Esophagus squamous epithelium (tissue), 5 donors: ENCODE measurements at regions not wholly inside any gene's neighbourhood (a gene's known extent, or its start where the extent isn't known, plus 50 kb on each side); places are given as distances from the start of the nearest gene placed in this dataset.

ENCODE experiments used
- DNase-seq: peaks from one replicate; lab custom pipeline; 2025; lab: John Stamatoyannopoulos, UW
- H3K27ac ChIP-seq, 4 donors: fragments of 200-600 bp; sonication (generic); one replicate each; pipeline ENCODE4 v1.5.1; 2016 to 2019; ENCODE audit warnings: mild to moderate bottlenecking in 1 of 4
- H3K27me3 ChIP-seq, 4 donors: fragments of 200-600 bp; sonication (generic); 1 replicate in 3 of 4; 2 replicates in 1 of 4; pipeline versions ENCODE4 v1.5.1 to v1.6.0; 2017 to 2021; ENCODE audit warnings: antibody characterized with exemption in 1 of 4
- H3K36me3 ChIP-seq, 3 donors: fragments of 200-600 bp; sonication (generic); one replicate each; pipeline ENCODE4 v1.5.1; 2016 to 2019
- H3K4me1 ChIP-seq, 3 donors: fragments of 200-600 bp; sonication (generic); one replicate each; pipeline ENCODE4 v1.5.1; 2017 to 2019
- H3K4me3 ChIP-seq, 4 donors: fragments of 200-600 bp; sonication (generic); 1 replicate in 3 of 4; 2 replicates in 1 of 4; pipeline ENCODE4 v1.5.1; 2016 to 2019; ENCODE audit warnings: mild to moderate bottlenecking in 2 of 4, moderate library complexity in 1 of 4
- H3K9me3 ChIP-seq, 3 donors: fragments of 200-600 bp; sonication (generic); one replicate each; pipeline ENCODE4 v1.5.1; 2016 to 2019
- POLR2A ChIP-seq, 4 donors: fragments of 450-650 bp; IDR thresholded peaks; one replicate each; pipeline ENCODE4 v1.6.1; 2017; ENCODE audit warnings: antibody characterized with exemption in 4 of 4, mild to moderate bottlenecking in 4 of 4, moderate library complexity in 3 of 4
- WGBS, 2 donors: methylation state at CpG; one replicate each; pipeline ENCODE4 v1.1.5; 2018; 5-methylcytosine and 5-hydroxymethylcytosine counted together
- intact Hi-C: fragments of 100-400 bp; cut with DNase I; formaldehyde crosslinking; loops from one replicate; pipeline ENCODE4 v1.15.0; 2022
- TF ChIP-seq, protein P1 (sequence below), 6 experiments: fragments of 450-650 bp in 4 of 6; fragments of 200-600 bp in 2 of 6; sonication (generic) in 2 of 6; IDR thresholded peaks; one replicate each; pipeline ENCODE4 v1.5.1; 2016 to 2019; ENCODE audit warnings: antibody characterized with exemption in 6 of 6, mild to moderate bottlenecking in 4 of 6, moderate library complexity in 4 of 6
- donor health status: DM: yes; HTN: yes; CAD: no.

DNA sequence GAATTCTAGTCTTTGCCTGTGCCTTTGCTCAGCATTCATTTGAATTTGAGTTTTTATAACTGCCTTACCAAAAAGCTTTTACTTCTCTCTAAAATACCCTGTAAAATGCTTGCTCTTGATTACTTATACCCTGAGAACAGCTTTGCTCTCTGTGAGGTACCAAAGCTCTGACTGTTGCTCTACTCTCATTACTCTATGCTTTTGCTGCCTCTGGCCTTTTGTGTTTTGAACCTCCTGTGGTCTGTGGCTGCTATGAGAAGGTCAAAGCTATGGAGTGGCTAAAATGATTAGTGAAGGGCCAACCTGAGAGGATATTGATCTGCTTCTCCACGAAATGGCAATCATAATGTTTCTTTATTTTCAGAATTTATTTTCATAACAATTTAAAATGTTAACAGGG lies 375.6 kb upstream of the IMPG1 start:
- no peak for DNase-seq

DNA sequence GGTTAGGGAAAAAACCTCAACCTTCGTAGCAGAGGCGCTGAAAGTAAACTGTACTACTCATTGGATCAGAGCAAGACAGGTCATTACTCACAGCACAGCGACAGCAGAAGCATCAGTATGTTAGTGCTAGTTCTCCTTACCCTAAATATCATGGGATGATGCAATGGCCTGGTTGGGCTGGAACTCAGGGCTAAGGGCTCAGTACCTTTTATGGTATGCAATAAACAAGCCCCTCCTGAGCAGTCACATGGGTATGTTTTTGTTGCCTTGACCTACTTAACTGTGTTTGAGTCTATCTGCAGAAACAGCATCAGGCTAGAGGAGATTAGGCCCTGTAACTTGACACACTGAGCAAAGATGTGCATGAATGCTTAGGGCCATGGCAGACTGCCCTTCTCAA lies 369.4 kb upstream of the IMPG1 start:
- TF ChIP-seq POLR2A (IDR thresholded peaks at IDR 0.05): no peak
- TF ChIP-seq, protein P1, sequence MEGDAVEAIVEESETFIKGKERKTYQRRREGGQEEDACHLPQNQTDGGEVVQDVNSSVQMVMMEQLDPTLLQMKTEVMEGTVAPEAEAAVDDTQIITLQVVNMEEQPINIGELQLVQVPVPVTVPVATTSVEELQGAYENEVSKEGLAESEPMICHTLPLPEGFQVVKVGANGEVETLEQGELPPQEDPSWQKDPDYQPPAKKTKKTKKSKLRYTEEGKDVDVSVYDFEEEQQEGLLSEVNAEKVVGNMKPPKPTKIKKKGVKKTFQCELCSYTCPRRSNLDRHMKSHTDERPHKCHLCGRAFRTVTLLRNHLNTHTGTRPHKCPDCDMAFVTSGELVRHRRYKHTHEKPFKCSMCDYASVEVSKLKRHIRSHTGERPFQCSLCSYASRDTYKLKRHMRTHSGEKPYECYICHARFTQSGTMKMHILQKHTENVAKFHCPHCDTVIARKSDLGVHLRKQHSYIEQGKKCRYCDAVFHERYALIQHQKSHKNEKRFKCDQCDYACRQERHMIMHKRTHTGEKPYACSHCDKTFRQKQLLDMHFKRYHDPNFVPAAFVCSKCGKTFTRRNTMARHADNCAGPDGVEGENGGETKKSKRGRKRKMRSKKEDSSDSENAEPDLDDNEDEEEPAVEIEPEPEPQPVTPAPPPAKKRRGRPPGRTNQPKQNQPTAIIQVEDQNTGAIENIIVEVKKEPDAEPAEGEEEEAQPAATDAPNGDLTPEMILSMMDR (IDR thresholded peaks at IDR 0.05): no peak
- DNase-seq: no peak
- Histone ChIP-seq H3K27ac (no peak overlapping the region), H3K4me3 (no peak overlapping the region), H3K9me3 (peaks cover 0 to 5% (median 0%) of the 10 kb centered on the region in 3 donors), H3K4me1 (no peaks in the 10 kb centered on the region), H3K27me3 (no peaks in the 10 kb centered on the region), H3K36me3 (no peaks in the 10 kb centered on the region)
- 46 to 47% methylated on average over 3 of the region's 3 CpGs for WGBS, 2 donors
- intact Hi-C loops: no loop called here

More for the DNA sequence above, 375.6 kb upstream of the IMPG1 start:
- Histone ChIP-seq H3K27me3 (no peaks in the 10 kb centered on the region), H3K36me3 (no peaks in the 10 kb centered on the region), H3K4me3 (no peak overlapping the region), H3K9me3 (peaks cover 0 to 11% (median 0%) of the 10 kb centered on the region in 3 donors), H3K4me1 (no peaks in the 10 kb centered on the region), H3K27ac (no peak overlapping the region)
- 16 to 25% methylated on average over 1 of the region's 1 CpG for WGBS, 2 donors
- TF ChIP-seq, protein P1 (IDR thresholded peaks at IDR 0.05): no peak
- TF ChIP-seq POLR2A (IDR thresholded peaks at IDR 0.05): no peak
- intact Hi-C loops: no loop called here

DNA sequence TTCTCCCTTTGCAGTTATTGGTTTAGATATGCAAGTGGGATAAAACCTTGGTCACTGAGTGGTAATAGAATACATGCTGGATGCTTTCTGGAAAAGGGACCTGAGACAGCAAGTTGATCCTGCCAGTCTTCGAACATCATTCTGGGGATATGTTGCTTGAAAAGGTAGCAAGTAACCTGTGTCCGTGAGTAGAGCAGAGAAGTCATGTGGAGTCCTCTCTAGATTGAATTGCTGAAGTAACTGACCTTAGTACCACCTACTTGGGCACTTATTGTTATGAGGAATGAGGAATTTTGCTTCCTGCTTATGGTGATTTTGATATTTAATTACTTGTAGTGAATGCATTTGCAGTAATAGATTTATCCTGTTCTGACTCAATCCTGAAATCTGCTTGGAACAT lies 367.3 kb upstream of the IMPG1 start:
- no peak for DNase-seq
- intact Hi-C loops: no loop called here
- 58 to 71% methylated on average over 2 of the region's 2 CpGs for WGBS, 2 donors
- Histone ChIP-seq H3K4me1 (no peaks in the 10 kb centered on the region), H3K36me3 (no peaks in the 10 kb centered on the region), H3K27me3 (no peaks in the 10 kb centered on the region), H3K9me3 (no peaks in the 10 kb centered on the region), H3K4me3 (no peak overlapping the region), H3K27ac (no peak overlapping the region)
- TF ChIP-seq, protein P1 (IDR thresholded peaks at IDR 0.05): no peak
- no peak for TF ChIP-seq POLR2A (IDR thresholded peaks at IDR 0.05)

DNA sequence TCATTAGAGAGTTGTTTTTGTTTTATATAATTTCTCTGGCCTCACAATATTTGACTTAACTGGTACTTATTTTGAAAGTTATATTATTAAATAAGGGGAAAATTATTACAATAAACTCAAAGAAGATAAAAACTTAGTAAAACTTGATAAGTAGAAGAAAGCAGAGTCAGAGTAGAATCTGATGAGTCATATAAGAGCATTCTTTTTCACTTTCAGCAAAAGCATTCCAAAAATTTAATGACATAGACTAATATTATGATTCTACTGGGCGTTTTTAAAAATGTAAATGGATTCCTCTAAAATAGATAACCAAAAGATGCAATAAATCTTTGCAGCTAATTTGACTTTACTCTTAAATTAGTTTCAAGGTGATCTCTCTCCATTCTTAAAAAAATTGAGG lies 366.3 kb upstream of the IMPG1 start:
- Histone ChIP-seq H3K27ac (no peak overlapping the region), H3K9me3 (no peaks in the 10 kb centered on the region), H3K36me3 (no peaks in the 10 kb centered on the region), H3K4me3 (no peak overlapping the region), H3K27me3 (no peaks in the 10 kb centered on the region), H3K4me1 (no peaks in the 10 kb centered on the region)
- intact Hi-C loops: no loop called here
- 26 to 27% methylated on average over 1 of the region's 1 CpG for WGBS, 2 donors
- no peak for TF ChIP-seq POLR2A (IDR thresholded peaks at IDR 0.05)
- TF ChIP-seq, protein P1 (IDR thresholded peaks at IDR 0.05): no peak
- no peak for DNase-seq

DNA sequence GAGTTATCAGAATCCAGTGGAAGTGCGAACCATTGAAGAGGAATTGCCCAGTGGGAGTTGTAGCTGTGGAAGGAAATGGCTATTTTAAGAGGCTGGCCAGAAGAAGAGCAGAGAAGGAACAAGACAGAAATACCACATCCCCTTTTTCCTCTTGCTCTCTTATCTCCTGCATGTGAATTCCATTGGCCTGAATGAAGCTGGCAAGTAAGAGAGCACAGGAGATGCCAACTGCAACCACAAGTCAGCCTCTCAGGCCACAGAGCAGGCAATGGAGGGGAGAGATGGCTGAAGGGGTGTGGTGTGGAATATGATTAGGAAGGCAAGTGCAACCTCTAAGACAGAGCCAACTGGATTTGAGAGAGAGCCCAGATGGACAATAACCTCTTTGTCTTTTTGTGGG lies 362.7 kb upstream of the IMPG1 start:
- TF ChIP-seq, protein P1 (IDR thresholded peaks at IDR 0.05): no peak
- no peak for TF ChIP-seq POLR2A (IDR thresholded peaks at IDR 0.05)
- intact Hi-C loops: no loop called here

More for the DNA sequence above, 362.7 kb upstream of the IMPG1 start:
- Histone ChIP-seq H3K27me3 (no peaks in the 10 kb centered on the region), H3K9me3 (no peaks in the 10 kb centered on the region), H3K4me3 (no peak overlapping the region), H3K27ac (no peak overlapping the region), H3K4me1 (no peaks in the 10 kb centered on the region), H3K36me3 (no peaks in the 10 kb centered on the region)
- no peak for DNase-seq
- WGBS, 2 donors: 27 to 79% methylated on average over 1 of the region's 1 CpG
